H9 (cell line): ENCODE measurements at regions not wholly inside any gene's neighbourhood (a gene's known extent, or its start where the extent isn't known, plus 50 kb on each side); places are given as distances from the start of the nearest gene placed in this dataset.

ENCODE experiments used
- DNase-seq: peaks from one replicate; pipeline ENCODE4 v3.0.0-alpha.2; 2017
- H2AFZ ChIP-seq: one replicate; pipeline ENCODE4 v1.6.1; 2013; ENCODE audit warnings: mild to moderate bottlenecking, low read length, control low read depth, moderate library complexity
- H2AK5ac ChIP-seq: 2 replicates; pipeline ENCODE4 v1.6.1; 2013; ENCODE audit warnings: low read length, control low read depth, mixed read lengths; ENCODE audit not compliant: insufficient read length
- H2BK120ac ChIP-seq: one replicate; pipeline ENCODE4 v1.6.1; 2013; ENCODE audit warnings: low read depth, mild to moderate bottlenecking, low read length, control low read depth, inconsistent platforms; ENCODE audit not compliant: poor library complexity, severe bottlenecking
- H2BK12ac ChIP-seq: 2 replicates; pipeline ENCODE4 v1.6.1; 2013; ENCODE audit warnings: low read length, control low read depth, mixed read lengths, low read depth; ENCODE audit not compliant: insufficient read length
- H2BK15ac ChIP-seq: 2 replicates; pipeline ENCODE4 v1.6.1; 2013; ENCODE audit warnings: low read depth, low read length, control low read depth
- H2BK20ac ChIP-seq: one replicate; pipeline ENCODE4 v1.6.1; 2013; ENCODE audit warnings: low read depth, mild to moderate bottlenecking, low read length, control low read depth, inconsistent platforms; ENCODE audit not compliant: poor library complexity, severe bottlenecking
- H2BK5ac ChIP-seq: 2 replicates; pipeline ENCODE4 v1.6.1; 2013; ENCODE audit warnings: low read length, control low read depth, mixed read lengths; ENCODE audit not compliant: insufficient read length
- H3K14ac ChIP-seq: 2 replicates; pipeline ENCODE4 v1.6.1; 2013; ENCODE audit warnings: low read length, control low read depth; ENCODE audit not compliant: insufficient read depth
- H3K18ac ChIP-seq: 2 replicates; pipeline ENCODE4 v1.6.1; 2013; ENCODE audit warnings: low read depth, mild to moderate bottlenecking, mixed read lengths, low read length, control low read depth; ENCODE audit not compliant: insufficient read length
- H3K23ac ChIP-seq: 2 replicates; pipeline ENCODE4 v1.6.1; 2013; ENCODE audit warnings: low read length, control low read depth, mixed read lengths, low read depth; ENCODE audit not compliant: insufficient read length
- H3K23me2 ChIP-seq: 2 replicates; pipeline ENCODE4 v1.6.1; 2013; ENCODE audit warnings: low read depth, mild to moderate bottlenecking, mixed read lengths, low read length, control low read depth; ENCODE audit not compliant: insufficient read length, poor library complexity, severe bottlenecking
- H3K27ac ChIP-seq: 2 replicates; pipeline ENCODE4 v1.5.1; 2013; ENCODE audit warnings: low read length, control low read depth, mixed read lengths, low read depth; ENCODE audit not compliant: insufficient read length
- H3K27me3 ChIP-seq: 2 replicates; pipeline ENCODE4 v1.6.1; 2013; ENCODE audit warnings: low read length, control low read depth, inconsistent platforms; ENCODE audit not compliant: insufficient read depth
- H3K4ac ChIP-seq: 2 replicates; pipeline ENCODE4 v1.6.1; 2013; ENCODE audit warnings: low read depth, mild to moderate bottlenecking, control low read depth, inconsistent platforms, low read length, moderate library complexity
- H3K4me1 ChIP-seq: 2 replicates; pipeline ENCODE4 v1.6.1; 2013; ENCODE audit warnings: low read length, control low read depth, inconsistent platforms; ENCODE audit not compliant: insufficient read depth
- H3K4me2 ChIP-seq: 2 replicates; pipeline ENCODE4 v1.6.1; 2013; ENCODE audit warnings: low read length, control low read depth, mixed read lengths; ENCODE audit not compliant: insufficient read length, insufficient read depth
- H3K56ac ChIP-seq: 2 replicates; pipeline ENCODE4 v1.6.1; 2013; ENCODE audit warnings: low read depth, mild to moderate bottlenecking, mixed read lengths, low read length, control low read depth; ENCODE audit not compliant: insufficient read length
- H3K79me1 ChIP-seq: 2 replicates; pipeline ENCODE4 v1.6.1; 2013; ENCODE audit warnings: low read depth, mild to moderate bottlenecking, moderate library complexity, low read length, control low read depth, inconsistent platforms; ENCODE audit not compliant: insufficient read depth, poor library complexity, severe bottlenecking
- H3K79me2 ChIP-seq: 2 replicates; pipeline ENCODE4 v1.6.1; 2013; ENCODE audit warnings: low read length, control low read depth, inconsistent platforms; ENCODE audit not compliant: insufficient read depth
- H3K9ac ChIP-seq: 2 replicates; pipeline ENCODE4 v1.6.1; 2013; ENCODE audit warnings: low read length, control low read depth, mixed read lengths; ENCODE audit not compliant: insufficient read length; ENCODE audit errors: extremely low read depth
- H3K9me3 ChIP-seq: one replicate; pipeline ENCODE4 v1.6.1; 2013; ENCODE audit warnings: low read depth, low read length, inconsistent platforms; ENCODE audit not compliant: control insufficient read depth
- H3T11ph ChIP-seq: one replicate; pipeline ENCODE4 v1.6.1; 2013; ENCODE audit warnings: mild to moderate bottlenecking, low read length, control low read depth, inconsistent platforms
- H4K20me1 ChIP-seq: one replicate; pipeline ENCODE4 v1.6.1; 2013; ENCODE audit not compliant: control insufficient read depth, insufficient read length, insufficient read depth
- H4K5ac ChIP-seq: 2 replicates; pipeline ENCODE4 v1.6.1; 2013; ENCODE audit warnings: low read depth, mild to moderate bottlenecking, mixed read lengths, low read length, control low read depth; ENCODE audit not compliant: insufficient read length
- H4K8ac ChIP-seq: replicated peaks from 2 replicates; pipeline ENCODE4 v1.6.1; 2013; ENCODE audit warnings: low read length, control low read depth, mixed read lengths, low read depth; ENCODE audit not compliant: insufficient read length
- H4K91ac ChIP-seq: 2 replicates; pipeline ENCODE4 v1.6.1; 2013; ENCODE audit warnings: low read depth, mild to moderate bottlenecking, moderate library complexity, mixed read lengths, low read length, control low read depth; ENCODE audit not compliant: insufficient read length
- H3K27ac Mint-ChIP-seq, 3 experiments: 2 replicates in 2 of 3; 3 replicates in 1 of 3; pipeline ENCODE4 v1.8.0; 2020 to 2021; ENCODE audit warnings: mixed read lengths in 3 of 3, mild to moderate bottlenecking in 1 of 3, moderate library complexity in 1 of 3
- H3K27me3 Mint-ChIP-seq: 2 replicates; pipeline ENCODE4 v1.8.0; 2021; ENCODE audit warnings: low read depth, mild to moderate bottlenecking, moderate library complexity, mixed read lengths
- H3K36me3 Mint-ChIP-seq, 3 experiments: 2 replicates in 2 of 3; 3 replicates in 1 of 3; pipeline ENCODE4 v1.8.0; 2020 to 2021; ENCODE audit warnings: low read depth in 3 of 3, mixed read lengths in 3 of 3; ENCODE audit not compliant: insufficient read depth in 1 of 3
- H3K4me1 Mint-ChIP-seq, 2 experiments: 2 replicates each; pipeline ENCODE4 v1.8.0; 2020; ENCODE audit warnings: mixed read lengths in 2 of 2
- H3K4me3 Mint-ChIP-seq, 2 experiments: 2 replicates in 1 of 2; 3 replicates in 1 of 2; pipeline ENCODE4 v1.8.0; 2020 to 2021; ENCODE audit warnings: mild to moderate bottlenecking in 2 of 2, mixed read lengths in 2 of 2, moderate library complexity in 1 of 2
- H3K9me3 Mint-ChIP-seq, 2 experiments: 2 replicates in 1 of 2; 3 replicates in 1 of 2; pipeline ENCODE4 v1.8.0; 2020; ENCODE audit warnings: mild to moderate bottlenecking in 2 of 2, mixed read lengths in 2 of 2, moderate library complexity in 1 of 2
- CTCF ChIP-seq: fragments of 200-600 bp; sonication (generic); conservative IDR thresholded peaks from 3 replicates; pipeline ENCODE4 v1.8.0; 2021; ENCODE audit warnings: antibody characterized with exemption, mild to moderate bottlenecking
- WGBS: extraction: QIAGEN DNeasy Blood & Tissue Kit; methylation state at CpG from one replicate; pipeline ENCODE4 v1.1.7; 2013; ENCODE audit warnings: missing lambda C conversion rate, low lambda C conversion rate, mixed read lengths; ENCODE audit not compliant: insufficient read length; ENCODE audit errors: extremely low coverage; 5-methylcytosine and 5-hydroxymethylcytosine counted together

- H2AFZ ChIP-seq: no peak overlapping the region
- no peak overlapping the region for H4K8ac ChIP-seq
- no peak overlapping the region for H4K5ac ChIP-seq
- H3K79me1 ChIP-seq: no peaks in the 10 kb centered on the region
- Mint-ChIP-seq H3K27ac (no peak overlapping the region), H3K4me1 (no peaks in the 10 kb centered on the region), H3K9me3 (no peaks in the 10 kb centered on the region), H3K27me3 (peaks cover 3% of the 10 kb centered on the region; the same call in 1 of the 2 replicates), H3K4me3 (no peak overlapping the region), H3K36me3 (no peaks in the 10 kb centered on the region)
- DNase-seq: no peak
- no peak overlapping the region for H2BK5ac ChIP-seq
- no CpG with 5 or more reads among the region's 4 CpGs for WGBS
- no peak overlapping the region for H2BK120ac ChIP-seq
- H2BK20ac ChIP-seq: no peak overlapping the region
- no peak overlapping the region for H2AK5ac ChIP-seq
- H3K4ac ChIP-seq: no peak overlapping the region
- H3K18ac ChIP-seq: no peak overlapping the region
- no peak overlapping the region for H2BK12ac ChIP-seq
- H3K27ac ChIP-seq: no peak overlapping the region
- H2BK15ac ChIP-seq: no peak overlapping the region
- no peak overlapping the region for H4K91ac ChIP-seq
- H3T11ph ChIP-seq: no peak overlapping the region
- no peak overlapping the region for H3K14ac ChIP-seq
- H3K23ac ChIP-seq: no peak overlapping the region
- no peak for TF ChIP-seq CTCF
- H3K9ac ChIP-seq: no peak overlapping the region
- H3K4me2 ChIP-seq: no peak overlapping the region
- H3K9me3 ChIP-seq: no peaks in the 10 kb centered on the region
- H4K20me1 ChIP-seq: no peaks in the 10 kb centered on the region
- no peaks in the 10 kb centered on the region for H3K79me2 ChIP-seq
- no peaks in the 10 kb centered on the region for H3K23me2 ChIP-seq
- H3K27me3 ChIP-seq: no peaks in the 10 kb centered on the region
- no peak overlapping the region for H3K56ac ChIP-seq
- no peaks in the 10 kb centered on the region; the same call in 1 of the 2 replicates for H3K4me1 ChIP-seq
These were observed 179.4 kb downstream of the SNX18 start for GRCh38 chr5:54696931-54697330.
